Dermis blood vessel endothelial cell (primary cell): ENCODE measurements at regions not wholly inside any gene's neighbourhood (a gene's known extent, or its start where the extent isn't known, plus 50 kb on each side); places are given as distances from the start of the nearest gene placed in this dataset.
"Not testable (repeated sequence)": the region's sequence is repeated elsewhere in the genome, so short reads cannot be mapped to it uniquely, and the experiment has no call there.

ENCODE experiments used
- DNase-seq: peaks from one replicate; pipeline ENCODE4 v3.0.0; 2010

DNA sequence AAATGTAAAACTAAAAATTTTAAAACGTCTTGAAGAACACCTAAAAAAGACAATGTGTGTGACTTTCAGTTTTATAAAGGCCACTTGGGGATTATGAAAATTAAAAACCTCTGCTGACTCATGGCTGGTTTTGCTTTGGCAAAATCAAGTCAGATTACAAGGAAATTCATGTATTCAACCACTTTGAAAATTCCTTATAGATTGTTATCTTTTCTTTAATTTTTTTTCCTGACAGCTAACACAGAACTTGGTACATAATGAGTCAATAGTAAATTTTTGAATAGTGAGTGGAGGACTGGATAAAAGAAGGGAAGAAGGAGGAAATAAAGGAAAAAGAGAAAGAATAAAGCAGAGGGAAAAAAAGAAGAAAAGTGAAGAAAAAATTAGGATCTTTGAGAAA, 1774.7 kb upstream of the ACO1 start:
- no peak for DNase-seq

DNA sequence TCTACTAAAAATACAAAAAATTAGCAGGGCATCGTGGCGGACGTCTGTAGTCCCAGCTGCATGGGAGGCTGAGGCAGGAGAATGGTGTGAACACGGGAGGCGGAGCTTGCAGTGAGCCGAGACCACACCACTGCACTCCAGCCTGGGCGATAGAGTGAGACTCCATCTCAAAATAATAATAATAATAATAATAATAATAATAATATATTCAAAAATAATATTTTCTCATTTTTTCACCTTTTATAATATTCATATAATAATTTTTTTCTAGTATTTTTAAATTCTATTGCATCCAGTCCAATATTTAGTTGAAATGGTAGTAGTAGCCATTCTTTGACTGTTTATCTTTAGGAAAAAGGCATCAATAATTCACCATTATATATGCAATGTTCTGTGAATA, 1767.7 kb upstream of the ACO1 start:
- DNase-seq: not testable (repeated sequence)

DNA sequence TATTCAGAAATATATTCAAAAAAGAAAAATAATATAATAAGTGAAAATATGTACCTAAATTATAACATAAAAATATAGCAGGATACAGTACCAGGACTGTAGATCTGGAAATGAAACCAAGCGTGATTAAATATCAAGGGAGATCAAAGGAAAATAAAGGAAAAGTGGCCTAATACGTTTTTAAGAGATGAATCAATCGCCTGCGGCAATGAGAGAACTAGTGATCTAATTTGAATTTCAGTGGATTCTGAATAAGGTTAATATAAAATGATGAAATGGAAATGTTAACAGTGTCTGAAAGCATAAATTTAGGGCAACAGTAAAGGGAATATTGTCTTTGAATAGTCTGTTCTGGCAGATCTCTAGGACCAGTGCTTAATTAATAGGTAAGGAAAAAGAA, 1761.9 kb upstream of the ACO1 start:
- DNase-seq: no peak

DNA sequence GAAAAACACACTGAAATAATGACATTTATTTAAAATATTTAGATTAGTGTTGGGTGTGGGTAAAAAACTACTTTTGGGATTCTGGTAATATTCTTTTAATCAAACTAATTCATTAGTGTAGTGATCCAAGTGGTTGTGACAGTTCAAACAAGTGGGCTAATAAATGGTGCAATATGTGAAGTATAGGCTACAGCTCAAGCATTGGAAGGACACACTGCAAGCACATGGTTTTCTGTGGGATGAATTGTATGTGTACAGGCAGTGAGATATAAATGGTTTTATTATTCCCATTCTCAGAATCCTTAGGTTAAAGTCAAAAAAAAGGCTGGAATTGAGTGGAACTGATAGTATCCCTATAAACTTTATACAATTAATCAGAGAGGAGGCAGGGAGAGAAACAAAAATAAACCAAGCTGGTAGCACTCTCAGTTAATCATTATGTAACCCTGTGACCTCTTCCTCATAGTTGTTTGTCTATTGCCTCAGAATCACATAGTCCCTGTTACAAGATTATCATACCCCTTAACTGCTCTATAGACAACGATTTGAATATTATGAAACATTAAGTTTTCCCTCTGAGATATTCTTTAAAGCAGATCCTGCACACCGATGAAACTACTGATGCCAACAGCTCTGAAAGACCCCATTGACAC, 1755.4 kb upstream of the ACO1 start:
- DNase-seq: no peak

DNA sequence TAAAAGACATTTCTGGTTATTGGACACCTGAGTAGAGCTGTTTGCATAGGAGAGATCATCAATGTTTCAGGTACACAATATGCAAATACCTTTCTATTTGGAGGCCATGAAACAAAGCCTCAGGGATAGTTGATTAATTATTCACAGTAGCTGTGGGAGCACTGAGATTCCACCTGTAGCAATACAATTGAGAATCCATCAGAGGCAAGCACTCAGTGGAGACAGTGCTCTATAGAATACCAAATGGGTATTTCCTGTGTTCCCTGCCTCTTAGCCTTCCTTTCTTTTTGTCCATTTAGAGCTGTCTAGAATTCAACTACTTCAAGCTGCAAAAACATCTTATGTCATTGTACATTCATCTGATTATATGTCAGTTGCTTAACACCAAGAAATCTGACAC, 1754.0 kb upstream of the ACO1 start:
- DNase-seq: no peak

DNA sequence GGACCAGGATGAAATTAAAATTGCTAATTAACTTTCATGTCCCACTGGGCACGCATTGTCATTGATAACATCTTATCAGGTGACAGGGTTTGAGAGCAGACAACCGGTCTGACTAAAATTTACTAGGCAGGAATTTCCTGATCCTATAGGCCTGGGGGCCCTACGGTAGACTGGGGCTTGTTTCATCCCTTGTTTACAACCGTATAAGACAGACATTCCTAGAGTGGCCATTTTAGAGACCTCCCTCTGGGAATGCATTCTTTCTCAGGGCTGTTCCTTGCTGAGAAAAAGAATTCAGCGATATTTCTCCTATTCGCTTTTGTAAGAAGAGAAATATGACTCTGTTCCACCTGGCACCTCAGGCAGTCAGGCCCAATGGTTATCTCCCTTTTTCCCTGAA, 1737.8 kb upstream of the ACO1 start:
- DNase-seq: not testable (repeated sequence)

DNA sequence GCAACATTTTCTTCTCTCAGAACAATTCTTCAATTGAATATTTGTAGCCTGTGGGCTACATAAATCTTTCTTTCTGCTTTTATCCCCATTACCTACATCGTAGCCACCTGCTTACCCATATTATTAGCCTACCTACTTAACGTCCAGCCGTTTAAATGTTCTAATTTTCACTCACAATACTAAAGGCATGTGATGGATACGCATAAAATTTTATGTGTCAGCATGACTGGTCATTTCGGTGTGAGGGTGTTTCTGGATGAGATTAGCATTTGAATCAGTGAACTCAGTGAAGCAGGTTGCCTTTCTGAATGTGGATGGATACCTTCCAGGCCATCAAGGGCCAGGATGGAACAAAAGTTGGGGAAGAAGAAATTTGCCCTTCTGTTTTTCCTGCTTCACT, 1722.5 kb upstream of the ACO1 start:
- DNase-seq: no peak

DNA sequence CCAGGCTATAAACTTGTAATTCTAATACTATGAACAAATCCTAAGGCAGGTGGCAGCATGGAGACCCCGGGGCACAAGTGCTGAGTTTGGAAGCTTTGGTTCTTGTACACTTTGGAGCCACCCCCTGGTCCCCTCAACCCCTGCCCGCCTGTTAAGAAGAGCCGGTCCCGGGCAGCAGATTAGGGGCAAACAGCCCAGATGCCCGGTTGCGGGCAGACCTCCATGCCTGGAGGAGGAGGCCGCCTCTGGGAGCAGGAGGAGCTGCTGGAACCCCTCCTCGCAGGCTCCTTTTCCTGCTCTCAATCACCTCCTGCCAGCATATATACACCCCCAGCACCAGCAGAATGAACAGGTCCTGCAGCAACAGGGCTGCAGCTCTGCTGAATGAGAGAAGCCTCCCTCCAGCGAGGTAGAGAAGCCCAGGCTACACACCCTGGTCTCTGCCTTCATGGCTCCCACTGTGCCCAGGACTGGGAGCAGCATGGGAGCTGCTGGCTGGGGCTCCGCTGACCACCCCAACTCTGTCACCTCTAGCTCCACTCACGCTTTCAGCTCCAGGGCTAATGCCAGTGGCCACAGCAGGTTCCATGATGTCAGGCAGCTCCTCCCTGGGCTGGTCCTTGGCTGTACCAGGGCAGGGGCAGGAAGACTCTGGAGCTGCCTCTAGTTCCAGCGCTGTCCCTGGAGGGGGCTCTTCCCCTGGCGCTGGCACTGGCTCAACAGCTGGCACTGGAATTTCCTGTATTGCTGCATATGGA, 1713.5 kb upstream of the ACO1 start:
- DNase-seq: no peak

DNA sequence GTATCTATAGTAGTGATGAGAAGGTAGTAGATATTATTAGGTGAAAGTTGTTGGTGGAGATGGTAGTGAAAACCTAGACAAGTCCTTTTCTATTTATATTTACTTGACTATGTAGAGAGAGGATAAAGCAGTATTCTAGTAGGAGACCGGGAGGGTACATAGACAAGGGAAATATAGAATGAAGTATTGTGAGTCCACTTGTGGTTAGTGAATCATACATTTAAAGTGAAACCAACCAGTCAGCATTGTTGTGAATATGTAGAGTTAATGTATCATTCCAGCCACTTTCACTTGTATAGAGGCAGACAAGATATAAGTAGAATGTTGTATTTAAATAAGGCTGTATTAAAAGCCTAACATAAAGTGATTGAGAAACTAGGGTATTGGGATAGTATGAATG, 1711.3 kb upstream of the ACO1 start:
- no peak for DNase-seq

DNA sequence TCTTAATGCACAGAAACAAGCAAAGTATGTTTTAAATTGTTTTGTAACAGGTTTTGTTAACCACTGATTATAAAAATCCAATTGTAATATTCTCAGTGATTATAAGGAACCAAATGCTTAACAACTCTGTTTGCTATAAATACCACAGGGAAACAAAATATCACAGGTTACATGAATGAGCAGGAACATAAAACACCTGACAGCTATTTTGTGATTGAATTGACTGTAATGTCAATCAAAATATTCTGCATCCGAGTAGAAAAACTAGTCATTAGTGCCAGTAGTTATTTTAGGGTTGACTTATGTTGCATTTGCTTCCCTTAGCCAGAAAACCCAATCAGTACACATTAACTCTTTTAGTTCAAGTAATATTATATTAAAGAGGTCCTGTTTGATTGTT, 1707.8 kb upstream of the ACO1 start:
- no peak for DNase-seq

DNA sequence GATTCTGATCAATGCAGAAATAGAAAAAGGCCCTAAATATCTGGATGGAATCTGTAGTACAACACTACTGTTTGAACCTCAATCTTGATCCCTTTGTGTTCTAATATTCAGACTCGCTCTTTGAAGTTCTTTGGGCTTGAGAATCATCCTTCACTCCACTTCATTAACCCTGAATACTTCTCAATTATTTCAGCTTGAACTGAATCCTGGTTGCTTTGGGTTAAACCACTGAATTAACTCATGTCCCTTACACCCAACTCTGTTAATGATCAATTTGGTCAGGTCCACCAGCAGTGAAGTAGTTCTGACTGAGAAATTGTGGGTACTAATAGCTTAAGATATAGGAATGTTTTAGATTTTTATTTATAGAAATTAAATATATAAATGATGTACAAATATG, 1707.2 kb upstream of the ACO1 start:
- no peak for DNase-seq

DNA sequence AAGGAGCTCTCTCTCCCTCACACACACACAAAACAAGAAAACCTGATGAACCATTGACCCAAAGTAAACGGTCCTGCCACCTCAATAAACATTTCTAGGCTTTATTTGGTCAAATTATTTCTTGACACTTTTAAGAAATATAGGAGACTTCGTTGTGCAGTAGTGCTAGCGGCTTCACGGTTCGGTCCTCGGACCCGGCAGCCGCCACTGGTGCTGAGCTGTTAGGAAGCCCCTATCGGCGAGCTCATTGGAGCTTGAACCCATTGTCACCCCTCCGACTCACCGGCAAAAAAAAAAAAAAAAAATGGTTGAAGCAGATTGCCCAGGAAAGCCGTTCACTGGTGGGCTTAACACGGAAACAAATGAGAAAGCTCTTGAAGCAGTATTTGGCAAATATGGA, 1695.6 kb upstream of the ACO1 start:
- no peak for DNase-seq

DNA sequence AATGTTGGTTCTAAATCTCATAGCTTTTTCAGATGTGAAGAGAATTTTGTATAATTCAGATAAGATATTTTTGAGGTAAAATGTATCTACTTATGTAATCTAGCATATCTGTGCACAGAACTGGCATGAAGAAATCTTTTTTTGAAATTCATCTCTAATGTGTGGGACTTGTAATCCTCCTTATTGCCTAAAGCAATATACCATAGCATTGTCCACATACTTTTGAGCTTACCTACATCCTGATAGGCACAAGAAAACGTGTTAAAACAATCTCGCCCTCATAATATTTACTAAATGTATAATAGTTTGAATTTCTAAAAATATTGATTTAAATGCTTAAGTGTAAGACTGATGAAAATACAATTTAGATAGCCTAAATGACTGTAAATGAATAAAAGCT, 1686.5 kb upstream of the ACO1 start:
- DNase-seq: no peak

DNA sequence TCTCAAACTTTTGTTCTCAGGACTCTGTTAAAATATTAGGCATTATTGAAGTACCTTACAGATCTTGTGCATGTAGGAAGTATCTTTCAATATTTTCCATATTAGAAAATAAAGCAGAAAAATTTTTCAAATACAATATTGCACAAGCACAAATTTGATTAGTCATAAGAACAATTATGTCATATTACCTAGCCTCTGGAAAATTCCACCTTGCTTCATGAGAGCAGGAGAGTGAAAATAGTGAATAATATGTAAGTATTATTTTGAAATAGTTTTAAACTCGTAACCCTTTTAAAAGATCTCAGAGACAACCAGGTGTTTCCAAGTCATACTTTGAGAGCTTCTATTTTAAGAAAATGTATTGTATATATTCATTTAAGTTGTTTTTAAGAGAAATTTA, 1672.9 kb upstream of the ACO1 start:
- DNase-seq: no peak

DNA sequence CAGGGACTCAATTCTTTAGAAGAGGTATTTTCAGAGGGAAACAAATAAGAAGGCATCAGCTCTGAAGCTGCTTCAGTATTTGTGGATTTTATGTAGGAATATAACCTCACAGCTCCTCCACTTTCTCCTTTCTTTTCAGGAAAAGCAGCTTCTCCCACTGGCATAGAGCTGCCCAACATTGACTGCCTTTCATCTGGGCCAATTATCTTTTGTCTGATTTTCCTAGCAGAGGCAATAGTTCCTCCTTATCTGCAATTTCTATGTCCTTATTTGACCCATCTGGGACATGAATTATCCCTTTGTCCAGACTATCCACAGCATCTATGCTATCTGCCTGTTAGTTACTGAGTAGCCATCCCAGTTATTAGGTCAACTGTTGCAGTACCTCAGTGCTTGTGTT, 1671.2 kb upstream of the ACO1 start:
- DNase-seq: no peak

DNA sequence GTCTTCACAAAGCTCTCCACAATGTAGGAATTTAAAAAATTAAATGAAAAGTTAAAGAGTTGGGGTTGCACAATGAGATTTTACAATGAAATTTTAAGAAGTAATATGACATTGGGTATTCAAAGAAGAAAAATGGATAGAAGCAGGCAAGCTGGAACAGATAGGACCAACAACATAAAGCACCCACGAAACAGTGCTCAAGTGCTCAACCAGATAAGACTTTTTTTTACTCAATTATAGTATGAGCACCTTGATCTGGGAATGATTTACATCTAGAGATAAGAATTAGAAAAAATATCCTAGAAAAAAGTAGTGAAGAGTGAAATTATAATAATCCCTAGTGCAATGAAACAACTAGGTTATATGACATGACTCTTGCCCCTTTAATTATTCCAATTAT, 1670.1 kb upstream of the ACO1 start:
- no peak for DNase-seq

DNA sequence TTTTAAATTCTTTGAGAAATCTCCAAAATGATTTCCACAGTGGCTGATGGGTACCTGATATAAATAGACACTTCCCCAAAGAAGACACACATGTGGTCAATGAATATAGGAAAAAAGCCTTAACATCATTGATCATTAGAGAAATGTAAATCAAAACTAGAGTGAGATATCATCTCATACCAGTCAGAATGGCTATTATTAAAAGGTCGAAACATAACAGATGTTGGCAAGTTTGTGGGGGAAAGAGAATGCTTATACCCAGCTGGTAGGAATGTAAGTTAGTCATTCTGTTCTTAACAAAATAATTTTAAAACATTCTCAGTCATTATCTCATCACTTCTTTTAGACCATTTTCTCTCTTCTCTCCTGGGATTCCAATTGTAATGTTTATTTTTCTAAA, 1666.0 kb upstream of the ACO1 start:
- no peak for DNase-seq

DNA sequence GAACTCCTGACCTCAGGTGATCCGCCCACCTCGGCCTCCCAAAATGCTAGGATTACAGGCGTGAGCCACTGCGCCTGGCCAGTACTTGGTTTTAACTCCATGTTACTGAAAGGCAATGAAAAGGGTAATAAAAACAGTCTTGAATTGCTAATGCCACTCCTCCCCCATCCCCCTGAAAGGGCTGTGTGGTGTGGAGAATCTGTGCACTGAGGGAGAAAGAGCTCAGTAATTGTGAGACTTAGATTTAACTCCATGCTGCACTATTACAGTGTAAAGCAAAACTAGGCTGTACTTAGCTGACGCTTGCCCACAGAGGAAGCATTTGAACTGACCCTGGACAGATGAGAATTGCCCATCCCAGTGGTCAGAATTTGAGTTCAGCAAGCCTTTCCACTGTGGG, 1662.4 kb upstream of the ACO1 start:
- no peak for DNase-seq

DNA sequence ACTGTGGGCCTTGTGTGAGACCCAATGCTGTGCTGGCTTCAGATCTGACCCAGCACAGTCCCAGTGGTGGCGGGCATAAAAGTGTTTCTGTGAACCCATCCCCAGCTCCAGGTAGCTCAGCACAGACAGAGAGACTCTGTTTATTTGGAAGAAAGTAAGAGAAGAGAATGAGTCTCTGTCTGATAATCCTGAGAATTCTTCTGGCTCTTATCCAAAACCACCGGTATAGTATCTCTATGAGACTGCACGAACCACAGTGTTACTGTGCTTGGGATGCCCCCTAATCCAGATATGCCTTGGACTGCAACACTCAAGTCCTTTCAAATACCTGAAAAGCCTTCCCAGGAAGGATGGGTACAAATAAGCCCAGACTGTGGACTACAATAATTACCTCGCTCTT, 1660.8 kb upstream of the ACO1 start:
- DNase-seq: no peak

DNA sequence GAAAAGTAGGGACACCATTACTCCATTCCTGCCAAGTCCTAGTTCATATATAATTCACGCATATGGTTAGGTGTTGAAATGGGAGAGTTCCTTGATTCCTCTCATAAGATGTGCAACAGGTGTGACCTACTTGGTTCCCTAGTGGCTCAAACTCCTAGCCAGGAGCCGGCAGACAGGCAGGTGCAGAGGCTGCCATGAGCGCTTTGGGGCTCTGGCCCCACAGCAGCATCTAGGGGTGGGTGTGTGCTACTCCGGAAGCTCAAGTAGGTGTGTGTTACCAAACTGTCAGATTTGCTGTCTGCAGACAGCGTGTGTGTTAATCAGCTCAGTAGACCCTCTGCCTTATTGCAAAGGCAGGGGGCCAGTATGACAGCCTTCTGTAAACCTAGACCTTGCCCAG, 1652.4 kb upstream of the ACO1 start:
- DNase-seq: no peak

DNA sequence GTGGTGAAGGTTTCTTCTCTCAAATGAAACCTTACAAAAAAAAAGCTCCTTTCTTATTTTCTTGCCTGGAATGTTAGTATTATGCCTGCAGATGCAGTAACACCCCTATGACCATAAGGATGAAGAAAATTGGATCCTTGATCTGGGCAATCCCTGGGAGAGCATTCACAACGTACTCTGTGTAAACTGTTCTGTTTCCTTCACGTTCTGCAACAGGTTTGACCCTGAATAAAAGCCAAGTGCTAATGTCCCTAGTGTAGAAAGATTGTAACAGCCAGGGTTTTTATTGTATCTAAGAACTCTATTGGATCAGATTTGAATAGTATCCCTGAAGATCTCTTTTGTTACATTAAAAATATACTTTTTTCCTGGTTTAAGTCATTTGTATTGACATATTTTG, 1639.6 kb upstream of the ACO1 start:
- DNase-seq: no peak

DNA sequence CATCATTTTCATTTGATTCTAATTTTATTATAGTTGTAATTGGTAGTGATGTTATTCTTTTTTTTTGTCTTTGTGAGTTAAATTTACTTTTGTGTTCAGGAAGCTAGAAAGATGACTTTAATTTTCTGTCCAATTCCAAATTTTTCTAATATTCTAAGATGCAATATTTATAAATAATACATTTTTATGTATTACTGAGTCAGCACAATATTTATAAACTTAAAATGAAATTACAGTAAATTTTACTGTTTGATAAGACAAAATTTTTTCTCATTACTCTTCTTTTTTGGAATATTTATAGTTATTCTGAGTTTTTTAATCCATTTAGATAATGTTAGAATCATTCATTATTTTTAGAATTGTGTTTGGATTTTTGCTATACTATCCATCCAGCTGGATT, 1637.9 kb upstream of the ACO1 start:
- DNase-seq: no peak

DNA sequence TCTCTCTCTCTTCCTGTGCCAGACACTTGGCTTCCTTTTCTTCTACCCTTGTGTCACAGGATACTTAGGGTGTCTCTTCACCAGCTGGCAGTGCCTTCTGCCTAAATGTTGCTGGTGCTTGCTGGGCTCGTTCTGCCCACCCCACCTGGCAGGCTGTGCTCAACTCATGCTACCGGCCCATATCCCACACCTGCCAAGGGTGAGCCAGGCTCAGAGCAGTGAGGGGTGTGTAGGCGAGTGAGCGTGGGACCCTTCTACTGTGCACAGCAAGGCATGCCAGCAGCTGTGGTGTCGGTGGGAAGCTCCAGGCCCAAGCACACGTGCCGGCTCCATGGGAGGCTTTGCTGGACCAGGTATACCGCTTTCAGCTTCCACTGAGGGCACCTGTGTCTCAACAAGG, 1626.7 kb upstream of the ACO1 start:
- no peak for DNase-seq

DNA sequence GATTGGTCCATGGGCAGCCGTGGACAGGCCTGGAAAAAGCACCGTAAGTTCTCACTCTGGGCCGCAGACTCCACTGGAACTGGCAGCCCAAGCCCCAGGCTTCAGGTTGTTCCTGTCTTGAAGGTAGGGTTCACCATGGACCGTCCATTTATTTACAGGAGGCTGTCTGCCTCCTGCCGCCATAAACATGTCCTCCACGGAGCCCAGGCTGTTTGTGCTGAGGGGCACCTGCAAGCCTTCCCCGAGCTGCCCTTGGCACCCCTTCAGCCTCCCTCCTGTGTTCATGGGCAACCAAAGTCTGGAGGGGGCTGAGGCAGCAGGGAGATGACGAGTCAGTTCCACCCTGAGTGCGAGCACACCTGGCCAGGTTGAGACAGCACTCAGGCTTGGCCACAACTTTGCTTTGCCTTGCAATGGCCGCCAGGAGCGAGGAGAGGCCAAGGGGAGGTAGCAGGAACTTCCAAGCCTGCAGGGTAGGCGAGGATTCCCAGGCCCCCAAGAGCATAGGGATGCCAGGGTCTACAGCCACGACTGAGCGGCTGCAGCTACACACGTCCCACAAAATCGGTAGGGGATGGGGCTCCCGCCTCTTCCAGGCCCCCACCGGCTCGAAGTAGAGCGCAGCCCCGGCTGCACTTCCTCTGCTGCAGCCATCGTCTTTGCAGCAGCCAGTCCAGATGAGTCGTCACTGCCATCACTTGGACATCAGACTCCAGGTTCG, 1625.6 kb upstream of the ACO1 start:
- no peak for DNase-seq
